HUES48 (cell line): ENCODE measurements at regions not wholly inside any gene's neighbourhood (a gene's known extent, or its start where the extent isn't known, plus 50 kb on each side); places are given as distances from the start of the nearest gene placed in this dataset.
"Not testable (repeated sequence)": the region's sequence is repeated elsewhere in the genome, so short reads cannot be mapped to it uniquely, and the experiment has no call there.

Experiments used
- H3K27ac ChIP-seq: one replicate; pipeline ENCODE4 v1.7.0; 2013; ENCODE audit warnings: low read depth, low read length, inconsistent platforms
- H3K27me3 ChIP-seq: 2 replicates; pipeline ENCODE4 v1.6.1; 2013; ENCODE audit warnings: mild to moderate bottlenecking, low read length; ENCODE audit not compliant: control insufficient read depth, insufficient read depth
- H3K36me3 ChIP-seq: 2 replicates; pipeline ENCODE4 v1.6.1; 2013; ENCODE audit warnings: low read length; ENCODE audit not compliant: control insufficient read depth, insufficient read depth
- H3K4me1 ChIP-seq: 2 replicates; pipeline ENCODE4 v1.6.1; 2013; ENCODE audit warnings: mild to moderate bottlenecking, low read length; ENCODE audit not compliant: control insufficient read depth, insufficient read depth
- H3K4me3 ChIP-seq: 2 replicates; pipeline ENCODE4 v1.5.1; 2013; ENCODE audit warnings: mild to moderate bottlenecking, low read depth, low read length
- H3K9ac ChIP-seq: 2 replicates; pipeline ENCODE4 v1.6.1; 2013; ENCODE audit warnings: mild to moderate bottlenecking, low read depth, low read length, moderate library complexity
- H3K9me3 ChIP-seq: 2 replicates; pipeline ENCODE4 v1.6.1; 2013; ENCODE audit warnings: low read length; ENCODE audit not compliant: control insufficient read depth, insufficient read depth

DNA sequence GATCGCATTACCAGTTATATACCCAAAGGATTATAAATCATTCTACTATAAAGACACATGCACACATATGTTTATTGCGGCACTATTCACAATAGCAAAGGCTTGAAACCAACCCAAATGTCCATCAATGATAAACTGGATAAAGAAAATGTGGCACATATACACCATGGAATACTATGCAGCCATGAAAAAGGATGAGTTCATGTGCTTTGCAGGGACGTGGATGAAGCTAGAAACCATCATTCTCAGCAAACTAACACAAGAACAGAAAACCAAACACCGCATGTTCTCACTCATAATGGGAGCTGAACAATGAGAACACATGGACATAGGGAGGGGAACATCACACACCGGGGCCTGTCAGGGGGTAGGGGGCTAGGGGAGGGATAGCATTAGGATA is 495.8 kb downstream of the AACS start:
- H3K9ac ChIP-seq, H3K27ac ChIP-seq, H3K9me3 ChIP-seq, H3K4me1 ChIP-seq, H3K27me3 ChIP-seq, H3K36me3 ChIP-seq, H3K4me3 ChIP-seq: not testable (repeated sequence)

- H3K9ac ChIP-seq: no peak overlapping the region
- no peaks in the 10 kb centered on the region for H3K36me3 ChIP-seq
- no peaks in the 10 kb centered on the region for H3K9me3 ChIP-seq
- H3K27ac ChIP-seq: no peak overlapping the region
- H3K4me1 ChIP-seq: no peaks in the 10 kb centered on the region
- no peak overlapping the region for H3K4me3 ChIP-seq
- no peaks in the 10 kb centered on the region for H3K27me3 ChIP-seq
Observed at GRCh38 chr12:125564753-125565152, 499.5 kb downstream of the AACS start.

DNA sequence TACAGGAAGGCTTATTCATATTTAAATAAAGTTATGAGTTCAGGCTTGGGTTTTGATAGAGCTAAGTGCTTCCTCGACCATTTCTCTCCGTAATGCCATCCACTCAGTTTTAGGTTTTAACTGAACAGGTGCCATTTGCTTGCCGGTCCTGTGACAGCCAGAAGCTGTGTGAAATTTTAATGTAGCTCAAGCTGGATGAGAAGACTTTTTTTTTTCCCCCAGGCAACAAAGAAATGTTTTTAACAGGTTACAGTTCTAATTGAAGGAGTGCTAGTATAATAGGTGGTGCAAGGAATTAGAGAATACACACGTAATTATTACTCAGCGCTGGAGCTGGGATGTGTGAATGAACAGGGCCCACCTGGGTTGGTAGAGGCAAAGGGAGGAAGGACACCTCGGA is 502.3 kb downstream of the AACS start:
- Histone ChIP-seq H3K27me3 (no peaks in the 10 kb centered on the region), H3K4me3 (no peak overlapping the region), H3K4me1 (peaks cover 11% of the 10 kb centered on the region), H3K27ac (no peak overlapping the region), H3K9ac (no peak overlapping the region), H3K36me3 (no peaks in the 10 kb centered on the region), H3K9me3 (no peaks in the 10 kb centered on the region)

GRCh38 chr12:125568306-125568705 is 503.1 kb downstream of the AACS start:
- no peak overlapping the region for H3K27ac ChIP-seq
- H3K36me3 ChIP-seq: no peaks in the 10 kb centered on the region
- H3K9me3 ChIP-seq: no peaks in the 10 kb centered on the region
- H3K4me3 ChIP-seq: no peak overlapping the region
- no peaks in the 10 kb centered on the region for H3K27me3 ChIP-seq
- no peak overlapping the region for H3K9ac ChIP-seq
- peaks cover 11% of the 10 kb centered on the region for H3K4me1 ChIP-seq

DNA sequence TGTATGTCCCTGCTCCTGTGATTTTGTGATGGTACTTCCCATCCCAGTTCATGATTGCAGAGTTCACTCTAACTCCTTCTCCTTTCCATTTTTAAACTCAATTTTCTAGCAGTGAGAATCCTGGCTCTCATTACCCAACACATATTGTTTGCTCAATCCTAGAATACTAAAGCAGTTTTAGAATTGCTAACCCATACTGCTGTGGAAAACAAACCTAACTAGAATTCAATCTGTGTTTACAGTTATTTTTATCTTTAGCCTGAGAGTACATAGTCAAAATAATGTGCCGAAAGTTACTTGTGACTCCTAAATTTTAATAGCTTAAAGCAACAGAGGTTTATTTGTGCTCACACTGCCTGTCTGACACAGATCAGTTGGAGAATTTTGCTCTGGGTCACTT is 508.0 kb downstream of the AACS start:
- no peak overlapping the region for H3K9ac ChIP-seq

DNA sequence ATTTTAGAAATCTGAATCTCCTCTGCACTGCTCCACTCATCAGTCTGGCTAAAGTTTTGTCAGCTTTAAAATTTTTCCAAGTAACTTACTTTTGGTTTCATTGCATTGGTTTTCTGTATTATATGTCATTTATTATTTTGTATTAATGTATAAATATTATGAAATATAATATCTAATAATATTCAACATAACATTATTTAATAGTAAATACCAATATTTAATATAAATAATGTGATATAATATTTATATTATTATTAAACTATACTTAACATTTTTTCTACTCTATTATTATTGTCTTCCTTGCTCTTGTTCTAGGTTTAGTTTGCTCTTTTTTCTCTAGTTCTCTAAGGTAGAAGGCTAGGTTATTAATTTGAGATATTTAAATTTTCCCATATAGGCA is 512.1 kb downstream of the AACS start:
- H3K9ac ChIP-seq: no peak overlapping the region
- H3K36me3 ChIP-seq: no peaks in the 10 kb centered on the region
- H3K9me3 ChIP-seq: no peaks in the 10 kb centered on the region
- H3K4me3 ChIP-seq: no peak overlapping the region
- H3K4me1 ChIP-seq: no peaks in the 10 kb centered on the region
- no peak overlapping the region for H3K27ac ChIP-seq
- no peaks in the 10 kb centered on the region for H3K27me3 ChIP-seq

More for the DNA sequence above, 508.0 kb downstream of the AACS start:
- Histone ChIP-seq H3K27me3 (no peaks in the 10 kb centered on the region), H3K9me3 (no peaks in the 10 kb centered on the region), H3K4me3 (no peak overlapping the region), H3K27ac (no peak overlapping the region), H3K36me3 (no peaks in the 10 kb centered on the region), H3K4me1 (peaks cover 11% of the 10 kb centered on the region)

- H3K4me1 ChIP-seq: no peaks in the 10 kb centered on the region; the same call in 1 of the 2 replicates
- no peaks in the 10 kb centered on the region for H3K36me3 ChIP-seq
- no peaks in the 10 kb centered on the region for H3K27me3 ChIP-seq
- H3K4me3 ChIP-seq: no peak overlapping the region
- H3K9ac ChIP-seq: no peak overlapping the region
- H3K27ac ChIP-seq: no peak overlapping the region
- no peaks in the 10 kb centered on the region for H3K9me3 ChIP-seq
Observed at GRCh38 chr12:125579916-125580315, 514.7 kb downstream of the AACS start.

- Histone ChIP-seq H3K4me1 (no peaks in the 10 kb centered on the region; the same call in 1 of the 2 replicates), H3K27me3 (no peaks in the 10 kb centered on the region), H3K9ac (no peak overlapping the region), H3K4me3 (no peak overlapping the region), H3K27ac (no peak overlapping the region), H3K36me3 (no peaks in the 10 kb centered on the region), H3K9me3 (no peaks in the 10 kb centered on the region)
Observed at GRCh38 chr12:125583071-125583470, 517.8 kb downstream of the AACS start.

DNA sequence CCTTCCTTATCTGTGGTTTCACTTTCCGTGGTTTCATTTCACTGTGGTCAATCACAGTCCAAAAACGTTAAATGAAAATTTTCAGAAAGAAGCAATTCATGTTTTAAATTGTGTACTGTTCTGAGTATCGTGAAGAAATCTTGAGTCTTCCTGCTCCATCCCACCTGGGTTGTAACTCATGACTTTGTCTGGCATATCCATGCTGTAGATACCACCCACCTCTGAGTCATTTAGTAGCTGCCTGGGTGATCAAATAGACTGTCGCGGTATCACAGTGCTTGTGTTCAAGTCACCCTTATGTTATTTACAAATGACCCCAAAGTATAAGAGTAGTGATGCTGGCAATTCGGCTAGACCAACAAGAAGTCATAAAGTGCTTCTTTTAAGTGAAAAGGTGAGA is 521.2 kb downstream of the AACS start:
- no peak overlapping the region for H3K4me3 ChIP-seq
- no peaks in the 10 kb centered on the region for H3K27me3 ChIP-seq
- H3K27ac ChIP-seq: no peak overlapping the region
- H3K36me3 ChIP-seq: no peaks in the 10 kb centered on the region
- H3K4me1 ChIP-seq: no peaks in the 10 kb centered on the region; the same call in 1 of the 2 replicates
- H3K9ac ChIP-seq: no peak overlapping the region
- H3K9me3 ChIP-seq: no peaks in the 10 kb centered on the region

- Histone ChIP-seq H3K36me3 (no peaks in the 10 kb centered on the region), H3K9ac (no peak overlapping the region), H3K4me1 (no peaks in the 10 kb centered on the region), H3K9me3 (no peaks in the 10 kb centered on the region), H3K27ac (no peak overlapping the region), H3K27me3 (no peaks in the 10 kb centered on the region), H3K4me3 (no peak overlapping the region)
Observed at GRCh38 chr12:125593269-125593668, 528.0 kb downstream of the AACS start.

- Histone ChIP-seq H3K27ac (no peak overlapping the region), H3K4me3 (no peak overlapping the region), H3K27me3 (no peaks in the 10 kb centered on the region), H3K4me1 (no peaks in the 10 kb centered on the region), H3K9me3 (no peaks in the 10 kb centered on the region), H3K36me3 (no peaks in the 10 kb centered on the region), H3K9ac (no peak overlapping the region)
Observed at GRCh38 chr12:125604976-125605375, 539.7 kb downstream of the AACS start.

GRCh38 chr12:125606312-125606711 is 541.1 kb downstream of the AACS start:
- no peaks in the 10 kb centered on the region for H3K9me3 ChIP-seq
- H3K27me3 ChIP-seq: no peaks in the 10 kb centered on the region
- H3K36me3 ChIP-seq: no peaks in the 10 kb centered on the region
- H3K9ac ChIP-seq: no peak overlapping the region
- no peak overlapping the region for H3K4me3 ChIP-seq
- H3K27ac ChIP-seq: no peak overlapping the region
- H3K4me1 ChIP-seq: no peaks in the 10 kb centered on the region
